Brain microvascular endothelial cell (primary cell): ENCODE measurements at regions not wholly inside any gene's neighbourhood (a gene's known extent, or its start where the extent isn't known, plus 50 kb on each side); places are given as distances from the start of the nearest gene placed in this dataset.

ENCODE experiments used
- DNase-seq: peaks from one replicate; pipeline ENCODE4 v3.0.0-alpha.2; 2020
- H3K27ac ChIP-seq: fragments of 250-450 bp; sonication (Bioruptor Pico); 2 replicates; pipeline ENCODE4 v1.5.1; 2020; ENCODE audit warnings: mild to moderate bottlenecking, moderate library complexity
- H3K27me3 ChIP-seq: fragments of 250-450 bp; sonication (Bioruptor Pico); replicated peaks from 2 replicates; pipeline ENCODE4 v1.5.1; 2020; ENCODE audit warnings: mild to moderate bottlenecking
- H3K36me3 ChIP-seq: fragments of 250-450 bp; sonication (Bioruptor Pico); replicated peaks from 2 replicates; pipeline ENCODE4 v1.5.1; 2020; ENCODE audit warnings: mild to moderate bottlenecking
- H3K4me3 ChIP-seq: 2 replicates; pipeline ENCODE4 v1.5.1; 2011; ENCODE audit warnings: low read depth, mild to moderate bottlenecking, control low read depth, low read length, moderate library complexity
- in situ Hi-C: cut with HindIII; loops from 2 replicates; pipeline ENCODE4 v1.10.0; 2017; ENCODE audit warnings: low sequenced_read_pairs, low pct_ligation_motif_present
- TF ChIP-seq, protein P1 (sequence below): IDR thresholded peaks from 2 replicates; pipeline ENCODE4 v1.5.1; 2011; ENCODE audit warnings: low read depth, mild to moderate bottlenecking, moderate library complexity, low read length, control low read depth, inconsistent platforms; ENCODE audit errors: missing control alignments

DNA sequence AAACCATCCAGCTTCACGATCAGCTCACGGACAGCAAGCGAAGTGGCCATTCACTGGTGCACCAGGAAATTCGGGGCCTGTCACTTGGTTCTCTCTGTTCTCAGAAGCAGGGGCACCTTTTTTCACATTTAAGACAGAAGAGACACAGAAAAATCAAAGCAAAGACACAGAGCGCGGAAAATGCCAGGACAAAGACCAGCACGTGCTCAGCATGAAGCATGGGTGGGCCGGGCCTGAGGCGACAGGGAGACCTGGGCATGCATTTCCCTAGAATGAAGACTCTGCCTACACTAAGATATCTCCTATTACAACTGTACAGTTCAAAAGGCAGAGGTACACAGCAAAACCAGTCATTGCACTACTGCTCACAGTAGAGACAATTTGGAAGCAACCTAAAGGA, 117.4 kb upstream of the ID2 start:
- TF ChIP-seq, protein P1, sequence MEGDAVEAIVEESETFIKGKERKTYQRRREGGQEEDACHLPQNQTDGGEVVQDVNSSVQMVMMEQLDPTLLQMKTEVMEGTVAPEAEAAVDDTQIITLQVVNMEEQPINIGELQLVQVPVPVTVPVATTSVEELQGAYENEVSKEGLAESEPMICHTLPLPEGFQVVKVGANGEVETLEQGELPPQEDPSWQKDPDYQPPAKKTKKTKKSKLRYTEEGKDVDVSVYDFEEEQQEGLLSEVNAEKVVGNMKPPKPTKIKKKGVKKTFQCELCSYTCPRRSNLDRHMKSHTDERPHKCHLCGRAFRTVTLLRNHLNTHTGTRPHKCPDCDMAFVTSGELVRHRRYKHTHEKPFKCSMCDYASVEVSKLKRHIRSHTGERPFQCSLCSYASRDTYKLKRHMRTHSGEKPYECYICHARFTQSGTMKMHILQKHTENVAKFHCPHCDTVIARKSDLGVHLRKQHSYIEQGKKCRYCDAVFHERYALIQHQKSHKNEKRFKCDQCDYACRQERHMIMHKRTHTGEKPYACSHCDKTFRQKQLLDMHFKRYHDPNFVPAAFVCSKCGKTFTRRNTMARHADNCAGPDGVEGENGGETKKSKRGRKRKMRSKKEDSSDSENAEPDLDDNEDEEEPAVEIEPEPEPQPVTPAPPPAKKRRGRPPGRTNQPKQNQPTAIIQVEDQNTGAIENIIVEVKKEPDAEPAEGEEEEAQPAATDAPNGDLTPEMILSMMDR, result no peak
- Histone ChIP-seq H3K27ac (no peak overlapping the region), H3K27me3 (no peaks in the 10 kb centered on the region), H3K36me3 (no peaks in the 10 kb centered on the region), H3K4me3 (no peak overlapping the region)
- no peak for DNase-seq
- in situ Hi-C loops, result no loop called here

DNA sequence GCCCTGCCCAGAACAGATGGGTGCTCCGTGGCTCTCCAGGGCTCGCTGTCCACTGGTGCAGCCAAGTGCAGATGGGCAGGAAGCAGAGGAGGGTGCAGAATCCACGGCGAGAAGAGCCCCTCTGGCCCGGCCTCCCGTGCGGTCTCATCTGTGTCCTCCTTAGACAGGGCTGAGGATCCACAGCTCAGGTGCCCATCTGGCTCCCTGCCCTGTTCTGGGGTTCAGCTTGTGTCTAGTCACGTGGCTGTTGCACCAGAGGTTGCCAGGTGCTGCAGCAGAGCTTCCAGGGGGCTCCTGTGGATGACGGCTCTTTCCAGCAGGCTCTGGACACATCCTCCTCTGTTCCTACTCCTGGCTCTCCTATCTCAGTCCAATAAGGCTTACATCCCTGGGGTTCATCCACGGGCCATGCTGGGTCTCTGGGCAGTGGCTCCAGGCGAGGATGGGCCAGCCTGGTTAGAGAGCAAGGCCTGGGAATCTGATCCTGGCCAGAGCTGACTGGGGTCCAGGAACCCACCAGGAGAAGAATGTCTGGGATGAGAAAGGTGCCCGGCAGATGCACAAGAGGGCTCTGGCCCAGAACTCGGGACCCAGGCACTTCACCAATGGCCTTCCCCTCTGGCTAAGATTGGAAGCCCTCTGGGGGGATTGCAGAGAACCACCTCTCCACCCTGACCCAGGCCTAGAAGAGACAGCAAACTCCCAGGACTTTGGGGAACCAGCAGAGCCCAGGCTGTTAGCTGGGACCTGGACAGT, 116.3 kb upstream of the ID2 start:
- in situ Hi-C loops, result no loop called here
- TF ChIP-seq, protein P1, result no peak
- Histone ChIP-seq H3K27ac (no peak overlapping the region), H3K27me3 (no peaks in the 10 kb centered on the region), H3K36me3 (no peaks in the 10 kb centered on the region), H3K4me3 (no peak overlapping the region)
- DNase-seq, result no peak

DNA sequence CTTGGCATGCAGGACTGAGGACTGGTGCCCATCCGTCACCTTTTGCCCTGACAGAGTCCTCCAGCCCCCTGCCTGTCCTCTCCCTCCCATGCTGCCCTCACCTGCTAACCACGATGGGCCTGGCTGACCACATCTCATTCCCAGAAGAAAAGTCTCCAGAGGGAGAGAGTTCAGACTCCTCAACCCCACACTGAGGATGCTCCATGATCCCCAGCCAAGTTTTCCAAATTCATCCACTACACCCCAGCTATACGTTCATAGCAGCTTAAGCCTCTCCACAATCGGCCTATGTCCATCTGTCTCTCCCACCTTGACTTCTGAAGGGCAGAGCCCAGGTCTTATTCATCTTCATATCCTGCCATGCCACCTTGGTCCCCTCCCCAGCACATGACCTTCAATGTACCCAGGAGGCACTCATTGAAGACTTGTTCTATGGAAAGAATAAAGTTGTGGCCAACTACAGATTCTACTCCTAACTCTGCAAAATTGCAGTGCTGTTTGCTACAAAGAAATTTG, 115.6 kb upstream of the ID2 start:
- no peak overlapping the region for H3K4me3 ChIP-seq
- no peaks in the 10 kb centered on the region for H3K27me3 ChIP-seq
- in situ Hi-C loops, result no loop called here
- DNase-seq, result no peak
- no peaks in the 10 kb centered on the region for H3K36me3 ChIP-seq
- TF ChIP-seq, protein P1, result no peak
- H3K27ac ChIP-seq, result no peak overlapping the region

DNA sequence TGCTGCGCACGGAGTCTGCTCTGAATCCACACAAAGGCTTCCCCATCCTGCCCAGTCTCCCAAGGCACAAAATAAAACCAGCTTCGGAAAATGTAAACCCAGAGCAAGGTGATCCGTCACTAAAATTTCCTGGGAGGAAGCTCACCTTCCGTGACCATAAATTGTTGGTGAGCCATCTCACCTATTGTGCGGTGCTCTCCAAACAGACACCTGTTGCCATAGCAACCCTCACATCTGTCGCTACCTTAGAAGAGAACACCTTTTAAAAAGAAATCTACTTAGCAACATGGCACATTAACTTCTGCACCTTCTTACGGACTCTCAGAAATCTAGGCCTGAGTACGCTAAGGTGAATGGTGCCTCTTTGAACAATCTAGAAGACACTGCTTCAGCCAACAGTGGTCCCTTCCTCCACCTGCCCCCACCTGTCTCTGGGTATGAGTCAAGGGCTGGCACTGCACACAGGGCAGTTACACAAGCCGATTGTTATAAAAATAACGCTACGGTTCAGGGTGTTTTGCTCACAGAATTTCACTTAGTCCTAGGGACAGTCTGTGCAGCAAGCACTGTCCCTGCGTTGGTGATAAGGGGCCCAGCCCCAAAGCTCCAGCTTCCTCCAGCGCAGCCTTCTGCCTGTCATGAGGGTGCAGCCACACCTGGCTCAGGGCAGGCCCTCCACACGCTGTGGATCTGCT, 114.9 kb upstream of the ID2 start:
- no peak for DNase-seq
- no peak overlapping the region for H3K27ac ChIP-seq
- H3K4me3 ChIP-seq, result no peak overlapping the region
- no peaks in the 10 kb centered on the region for H3K36me3 ChIP-seq
- TF ChIP-seq, protein P1, result no peak
- no peaks in the 10 kb centered on the region for H3K27me3 ChIP-seq
- in situ Hi-C loops, result no loop called here

DNA sequence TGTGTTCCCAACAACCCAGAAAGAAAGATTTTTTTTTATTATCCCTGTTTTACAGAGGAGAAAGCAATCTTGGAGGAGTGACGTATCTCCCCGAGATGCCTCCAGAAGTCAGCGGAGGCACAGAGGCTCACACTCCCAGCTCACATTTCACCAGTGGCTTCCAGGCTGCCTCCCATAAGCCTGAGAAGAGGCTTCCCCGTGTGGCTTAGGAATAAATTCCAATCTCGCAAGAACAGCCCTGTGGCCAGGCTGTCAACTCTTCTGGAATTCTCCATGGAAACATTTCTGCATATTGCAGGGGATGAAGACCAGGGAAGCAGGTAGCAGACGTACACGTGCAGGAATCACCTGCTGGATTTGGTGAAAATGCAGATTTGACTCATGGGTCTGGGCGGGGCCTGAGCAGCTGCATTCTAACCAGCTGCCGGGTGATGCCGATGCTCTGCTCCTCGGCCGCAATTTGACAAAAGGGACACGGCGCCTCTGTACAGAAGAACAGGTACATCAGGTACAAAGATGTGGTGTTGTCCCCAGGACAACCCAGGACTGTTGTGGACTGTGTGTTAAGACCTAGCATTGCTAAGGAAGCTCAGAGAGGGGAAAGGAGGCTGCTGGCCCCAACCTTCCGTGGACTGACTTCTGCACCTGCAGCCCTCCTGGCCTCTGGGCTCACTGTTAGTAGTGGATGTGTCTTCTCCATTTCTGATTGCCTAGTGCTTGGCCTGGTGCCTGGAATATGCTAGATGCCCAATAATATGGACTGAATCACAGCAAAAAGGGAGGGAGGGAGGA, 114.2 kb upstream of the ID2 start:
- H3K4me3 ChIP-seq, result no peak overlapping the region
- H3K27ac ChIP-seq, result no peak overlapping the region
- H3K36me3 ChIP-seq, result no peaks in the 10 kb centered on the region
- no peaks in the 10 kb centered on the region for H3K27me3 ChIP-seq
- in situ Hi-C loops, result no loop called here
- TF ChIP-seq, protein P1, result no peak
- no peak for DNase-seq
